Activated CD8-positive, alpha-beta memory T cell treated with anti-CD3 and anti-CD28 coated beads for 1 hour (primary cell): ENCODE measurements at regions not wholly inside any gene's neighbourhood (a gene's known extent, or its start where the extent isn't known, plus 50 kb on each side); places are given as distances from the start of the nearest gene placed in this dataset.

Source experiments
- DNase-seq, 2 donors: peaks; one replicate each; pipeline ENCODE4 v3.0.0-alpha.2; 2020; ENCODE audit warnings: low read depth in 1 of 2; ENCODE audit errors: extremely low read depth in 1 of 2

DNA sequence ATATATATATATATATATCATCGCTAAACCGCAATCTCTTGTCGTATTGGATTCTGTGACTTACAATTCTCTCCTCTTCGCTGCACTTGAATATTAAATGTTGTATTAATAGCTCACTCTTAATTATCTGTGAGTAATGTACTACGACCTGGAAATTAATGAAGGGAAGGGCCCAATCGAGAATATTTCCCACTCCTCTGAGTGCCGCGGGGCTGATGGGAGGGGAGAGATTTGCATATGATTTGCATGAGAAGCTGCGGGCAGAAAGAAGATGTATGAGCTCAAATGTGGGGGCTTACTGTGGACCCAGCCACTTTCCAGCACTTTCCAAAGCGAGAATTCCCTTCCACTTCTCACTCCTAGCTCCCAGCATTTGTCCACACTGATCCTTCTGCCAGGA, 141.2 kb downstream of the MN1 start:
- no peak for DNase-seq

DNA sequence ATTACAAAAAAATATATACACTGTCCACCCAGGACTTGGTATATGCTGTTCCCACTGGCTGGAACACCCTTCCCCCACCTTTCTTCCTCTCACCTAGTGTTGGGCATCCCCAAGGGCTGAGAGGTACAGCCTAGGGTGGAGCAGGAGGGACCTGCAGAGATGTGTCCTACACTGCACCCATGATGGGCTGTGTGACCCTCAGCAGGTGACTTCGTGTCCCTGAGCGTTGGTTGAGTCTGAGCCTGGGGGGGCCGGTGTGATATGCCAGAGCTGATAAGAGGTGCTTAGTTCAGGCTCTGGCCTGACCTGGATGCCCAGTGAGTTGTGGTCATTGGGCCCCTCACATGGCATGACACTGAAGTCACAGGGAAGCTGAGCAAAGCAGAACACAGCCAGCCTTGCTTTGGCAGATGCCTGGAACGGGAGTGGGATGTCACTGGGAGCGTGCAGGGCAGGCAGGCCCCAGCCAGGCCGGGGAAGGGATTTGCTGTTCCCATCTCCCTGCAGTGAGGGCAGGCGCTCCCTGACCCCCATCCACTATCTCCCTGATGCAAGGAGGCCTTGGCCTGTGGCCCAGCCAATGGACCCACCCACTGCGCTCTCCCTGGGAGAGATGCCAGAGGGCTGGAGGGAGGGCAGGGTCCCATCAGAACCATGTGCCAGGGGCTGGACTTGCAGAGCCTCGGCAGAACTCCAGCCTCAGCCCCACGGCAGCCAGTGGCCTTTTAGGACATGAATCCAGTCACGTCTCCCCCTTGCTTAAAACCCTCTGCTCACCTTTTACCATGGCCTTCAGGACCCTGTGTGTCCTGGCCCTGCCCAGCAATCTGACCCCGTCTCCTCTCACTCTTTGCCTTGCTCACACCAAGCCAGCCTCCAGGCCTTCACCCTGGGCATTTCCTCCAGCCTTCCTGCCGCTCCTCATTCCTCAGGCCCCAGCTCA, 138.9 kb downstream of the MN1 start:
- no peak for DNase-seq

DNA sequence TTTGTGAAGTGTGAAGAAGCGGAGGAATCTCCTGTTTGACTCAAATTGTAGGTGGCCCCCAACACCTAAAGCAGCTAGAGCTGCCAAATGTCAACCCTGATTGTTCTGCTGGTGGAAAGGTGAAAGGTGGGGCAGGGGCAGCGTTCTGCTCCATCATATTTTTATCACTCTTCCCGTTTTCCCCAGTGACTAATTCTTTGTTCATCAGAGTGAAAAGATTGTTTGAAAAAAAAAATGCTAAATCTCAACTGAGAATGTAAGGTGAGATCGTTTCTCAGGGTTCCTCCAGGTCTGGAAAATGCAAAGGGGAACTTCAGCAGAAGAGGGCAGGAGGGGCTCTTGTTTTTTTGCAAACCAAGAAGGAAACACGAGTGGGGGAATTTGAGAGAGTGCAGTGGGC, 137.7 kb downstream of the MN1 start:
- DNase-seq: no peak

DNA sequence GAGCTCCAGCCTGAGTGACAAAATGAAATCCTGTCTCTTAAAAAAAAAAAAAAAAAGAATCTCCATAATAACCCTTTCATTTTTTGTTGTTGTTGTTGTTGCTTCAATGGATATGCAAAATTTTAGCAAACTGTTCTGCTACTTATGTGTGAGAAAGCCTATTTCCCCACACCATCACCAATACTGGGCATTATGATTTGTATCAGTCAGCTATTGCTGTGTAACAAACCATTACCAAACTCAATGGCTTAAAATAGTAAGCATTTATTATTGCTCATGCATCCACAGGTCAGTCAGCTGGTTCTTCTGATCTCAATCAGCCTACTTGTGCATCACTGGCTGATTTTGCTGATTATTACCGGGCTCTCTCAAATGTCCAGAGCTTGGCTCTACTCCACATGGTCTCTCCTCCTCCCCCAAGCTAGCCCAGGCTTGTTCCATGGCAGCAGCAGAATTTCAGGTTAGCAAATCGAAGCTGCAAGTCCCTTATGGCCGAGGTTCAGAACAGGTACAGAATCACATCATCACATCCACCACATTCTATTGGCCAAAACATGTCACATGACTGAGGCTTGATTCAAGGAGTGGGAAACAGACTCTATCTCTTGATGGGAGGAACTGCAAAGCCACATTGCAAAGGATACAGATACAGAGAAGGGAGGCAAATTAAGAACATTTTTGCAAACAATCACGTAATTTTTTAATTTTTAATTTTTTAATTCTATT, 135.1 kb downstream of the MN1 start:
- DNase-seq: no peak

DNA sequence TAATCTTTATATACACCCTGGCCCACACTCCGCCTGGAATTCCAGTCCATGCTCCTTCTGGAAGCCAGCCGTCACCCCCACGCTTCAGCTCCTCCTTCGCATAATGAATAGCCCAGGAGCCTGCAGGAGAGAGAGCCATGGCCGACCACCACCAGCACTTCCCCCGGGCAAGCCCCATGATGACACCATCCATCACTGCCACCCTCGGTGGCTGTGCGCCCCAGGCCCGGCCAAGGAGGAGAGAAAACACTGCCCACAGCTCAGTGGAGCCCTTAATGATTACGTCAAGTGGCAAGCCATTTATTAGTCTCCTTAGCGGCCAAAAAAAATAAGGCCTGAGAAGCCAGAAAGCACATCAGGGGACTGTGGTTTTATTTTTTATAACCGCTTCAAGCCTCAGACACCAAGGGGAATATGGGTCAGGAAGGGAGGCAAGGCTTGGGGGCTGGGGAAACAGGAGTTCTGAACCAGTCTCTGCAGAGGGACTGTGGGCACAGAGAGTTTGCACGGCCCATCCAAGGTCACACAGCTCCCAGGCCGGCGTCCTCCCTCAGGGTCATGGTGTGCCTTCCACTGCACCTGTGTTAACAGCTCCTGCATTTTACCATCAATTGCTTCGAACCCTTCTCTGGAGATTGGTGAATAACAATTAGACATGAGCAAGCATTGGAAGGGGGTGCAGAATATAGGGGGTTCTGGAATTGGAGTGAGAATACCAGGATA, 134.3 kb downstream of the MN1 start:
- DNase-seq: no peak

DNA sequence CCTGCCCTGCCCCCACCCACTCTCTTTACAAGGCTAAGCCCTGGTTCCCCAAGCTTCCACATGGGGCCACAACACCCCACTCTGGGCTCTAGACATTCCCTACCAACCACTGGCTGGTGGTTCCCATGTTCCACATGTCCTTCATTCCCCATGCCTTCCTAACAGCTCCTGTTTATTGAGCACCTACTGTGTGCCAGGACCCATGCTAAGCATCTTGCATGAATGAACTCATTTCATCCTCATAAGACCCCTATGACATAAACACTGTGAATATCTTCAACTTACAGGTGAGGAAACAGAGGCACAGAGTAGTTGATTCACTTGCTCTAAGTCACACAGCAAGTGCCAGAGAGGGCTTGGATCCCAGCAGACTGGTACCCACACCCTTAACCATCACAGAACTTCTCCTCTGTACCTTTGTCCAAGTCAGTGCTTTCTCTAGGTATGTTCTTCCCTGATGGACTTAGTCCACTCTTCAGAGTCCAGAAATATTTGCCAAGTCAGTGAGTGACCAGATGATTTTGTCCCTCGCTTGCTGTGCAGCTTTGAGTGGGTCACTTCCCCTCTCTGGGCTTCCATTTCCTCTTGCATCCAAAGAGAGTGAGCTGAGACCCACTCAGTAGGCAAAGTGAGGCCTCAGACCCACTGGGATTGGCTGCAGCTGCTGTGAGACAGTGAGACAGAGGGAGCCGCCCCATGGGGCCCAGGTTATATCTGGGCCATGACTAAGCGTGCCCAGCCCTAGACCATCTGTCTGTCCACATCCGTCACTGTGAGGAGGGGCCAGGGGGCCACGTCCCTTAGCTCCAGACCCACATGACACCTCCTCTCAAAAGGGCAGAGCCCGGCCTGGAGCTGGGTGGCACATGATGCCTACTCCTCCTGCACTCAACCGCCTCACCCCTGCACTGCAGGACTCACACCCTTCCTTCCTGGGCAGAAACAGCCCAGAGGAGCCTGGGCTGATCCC, 132.4 kb downstream of the MN1 start:
- no peak for DNase-seq

DNA sequence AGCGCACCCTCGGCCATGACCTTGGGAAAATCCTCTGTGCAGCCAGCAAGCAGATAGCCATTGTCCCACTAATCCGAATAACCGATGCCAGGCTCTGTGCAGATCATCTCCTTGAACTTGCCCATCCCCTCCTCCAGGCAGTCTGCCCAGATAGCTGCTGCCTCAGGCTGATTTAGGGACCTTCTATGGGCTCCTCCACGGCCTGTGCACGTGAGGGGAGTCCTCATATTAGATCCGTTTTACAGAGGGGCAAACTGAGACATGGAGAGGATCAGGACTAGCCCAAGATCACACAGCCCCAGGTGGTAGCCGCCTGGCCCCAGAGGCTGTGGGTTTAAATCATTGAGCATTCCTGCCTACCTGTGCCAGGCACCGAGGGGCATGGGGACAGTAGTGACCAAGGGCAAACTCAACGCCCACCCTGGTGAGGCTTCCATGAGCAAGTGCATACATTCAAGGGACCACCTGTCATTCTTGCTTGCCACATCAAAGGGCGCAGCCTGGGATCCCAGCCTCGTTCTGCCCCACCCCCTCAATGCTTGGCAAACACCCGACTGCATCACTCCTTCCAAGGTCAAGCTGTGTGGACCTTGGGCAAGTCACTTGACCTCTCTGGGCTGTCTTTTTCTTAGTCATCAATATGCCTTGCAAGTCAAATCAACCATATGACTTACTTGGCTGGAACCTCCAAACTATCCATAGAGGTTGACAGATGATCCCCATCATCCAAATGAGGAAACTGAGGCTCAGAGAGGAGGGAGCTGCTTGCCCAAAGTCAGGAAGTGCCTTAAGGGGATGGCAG, 131.6 kb downstream of the MN1 start:
- DNase-seq: no peak

DNA sequence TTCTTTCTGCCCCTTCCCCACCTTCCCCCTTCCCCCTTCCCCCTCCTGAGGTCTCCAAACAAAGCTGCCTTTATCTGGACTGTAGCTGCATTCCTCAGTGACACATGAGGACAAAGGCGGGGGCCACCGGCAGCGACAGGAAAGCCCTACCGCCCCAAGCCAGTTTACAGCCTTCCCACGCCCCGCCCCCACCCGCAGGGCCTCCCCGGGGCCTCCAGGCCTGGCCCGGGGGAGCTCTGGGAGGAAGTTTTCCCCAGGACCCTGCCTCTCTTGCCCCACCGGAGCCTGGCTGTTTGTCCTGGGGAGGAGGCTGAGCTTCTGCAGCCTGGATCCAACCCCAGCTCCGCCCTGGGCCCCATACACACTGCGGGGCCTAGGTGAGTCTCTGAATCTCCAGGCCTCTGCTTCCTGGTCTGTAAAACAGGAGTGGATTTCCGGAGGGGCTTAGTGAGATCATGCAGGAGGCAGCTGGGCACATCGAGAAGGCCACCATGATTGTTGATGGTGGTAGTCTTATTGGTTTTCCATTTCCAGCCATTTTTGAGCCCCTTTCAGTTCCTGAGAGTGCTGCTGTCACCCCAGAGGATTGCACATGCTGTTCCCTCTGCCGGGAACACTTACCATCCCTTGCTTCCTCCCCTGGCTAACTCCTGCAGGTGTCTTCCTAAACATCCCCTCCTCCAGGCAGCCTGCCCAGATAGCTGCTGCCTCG, 130.7 kb downstream of the MN1 start:
- DNase-seq: no peak

DNA sequence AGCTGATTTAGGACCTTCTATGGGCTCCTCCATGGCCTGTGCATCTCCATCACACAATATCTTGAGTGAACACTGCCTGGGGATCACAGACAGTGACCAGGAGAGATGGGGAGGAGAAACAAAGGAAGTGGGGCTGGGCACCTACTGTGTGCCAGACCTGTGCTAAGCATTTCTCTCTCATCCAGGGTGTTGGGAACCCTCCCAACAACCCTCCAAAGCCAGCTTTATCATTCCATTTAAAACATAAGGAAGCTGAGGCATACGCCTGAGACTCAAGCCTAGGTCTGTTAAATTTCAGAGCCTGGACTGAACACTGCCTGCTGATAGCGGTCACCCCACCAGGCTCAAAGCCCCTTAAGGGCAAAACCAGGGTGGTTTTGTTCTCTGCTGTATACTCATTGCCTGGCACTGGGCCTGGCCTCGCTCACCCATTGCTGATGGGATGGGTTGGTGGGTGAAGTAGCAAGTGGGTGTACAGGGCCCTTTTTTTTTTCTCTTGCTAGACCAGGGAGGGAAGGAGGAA, 130.1 kb downstream of the MN1 start:
- DNase-seq: no peak

DNA sequence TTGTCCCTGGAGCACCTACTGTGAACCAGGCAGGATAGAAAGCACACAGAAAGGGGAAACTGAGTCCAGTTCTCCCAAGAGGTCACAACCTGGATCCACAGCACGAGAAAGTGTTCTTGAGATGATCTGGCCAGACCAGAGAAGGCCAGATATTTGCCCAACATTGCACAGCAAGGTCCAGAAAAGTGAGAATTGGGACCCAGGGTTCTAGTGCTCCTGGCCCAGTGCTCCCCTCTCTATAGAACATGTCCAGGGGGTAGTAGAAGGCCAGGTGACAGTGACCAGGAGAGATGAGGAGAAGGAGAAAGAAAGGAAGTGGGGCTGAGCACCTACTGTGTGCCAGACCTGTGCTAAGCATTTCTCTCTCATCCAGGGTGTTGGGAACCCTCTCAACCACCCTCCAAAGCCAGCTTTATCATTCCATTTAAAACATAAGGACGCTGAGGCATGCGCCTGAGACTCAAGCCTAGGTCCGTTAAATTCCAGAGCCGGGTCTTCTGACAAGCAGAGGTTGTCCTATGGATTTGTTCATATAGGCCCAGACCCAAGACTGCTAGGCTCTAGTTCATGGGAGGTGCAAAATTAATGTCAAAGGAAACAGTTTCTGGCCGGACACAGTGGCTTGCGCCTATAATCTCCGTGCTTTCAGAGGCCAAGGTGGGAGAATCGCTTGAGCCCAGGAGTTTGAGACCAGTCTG, 128.7 kb downstream of the MN1 start:
- no peak for DNase-seq

DNA sequence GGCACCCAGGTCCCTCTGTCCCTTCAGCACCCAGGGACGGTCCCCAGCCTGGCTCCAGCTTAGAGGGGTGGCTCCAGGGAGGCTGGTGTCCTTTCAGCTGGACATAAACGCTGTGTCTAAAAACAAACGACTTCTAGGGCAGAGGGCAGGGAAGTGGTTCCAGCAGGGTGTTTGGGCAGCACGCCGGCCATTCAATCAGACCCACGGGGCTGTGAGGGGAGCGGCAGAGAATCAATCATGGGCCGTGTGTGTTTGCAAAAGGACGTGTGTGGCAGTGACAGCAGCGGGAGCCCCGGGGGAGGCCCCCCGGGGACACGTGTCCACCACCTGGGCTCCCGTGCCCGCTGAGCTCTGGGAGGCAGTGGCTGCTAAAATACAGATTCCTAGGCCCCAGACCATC, 127.7 kb downstream of the MN1 start:
- DNase-seq: no peak

DNA sequence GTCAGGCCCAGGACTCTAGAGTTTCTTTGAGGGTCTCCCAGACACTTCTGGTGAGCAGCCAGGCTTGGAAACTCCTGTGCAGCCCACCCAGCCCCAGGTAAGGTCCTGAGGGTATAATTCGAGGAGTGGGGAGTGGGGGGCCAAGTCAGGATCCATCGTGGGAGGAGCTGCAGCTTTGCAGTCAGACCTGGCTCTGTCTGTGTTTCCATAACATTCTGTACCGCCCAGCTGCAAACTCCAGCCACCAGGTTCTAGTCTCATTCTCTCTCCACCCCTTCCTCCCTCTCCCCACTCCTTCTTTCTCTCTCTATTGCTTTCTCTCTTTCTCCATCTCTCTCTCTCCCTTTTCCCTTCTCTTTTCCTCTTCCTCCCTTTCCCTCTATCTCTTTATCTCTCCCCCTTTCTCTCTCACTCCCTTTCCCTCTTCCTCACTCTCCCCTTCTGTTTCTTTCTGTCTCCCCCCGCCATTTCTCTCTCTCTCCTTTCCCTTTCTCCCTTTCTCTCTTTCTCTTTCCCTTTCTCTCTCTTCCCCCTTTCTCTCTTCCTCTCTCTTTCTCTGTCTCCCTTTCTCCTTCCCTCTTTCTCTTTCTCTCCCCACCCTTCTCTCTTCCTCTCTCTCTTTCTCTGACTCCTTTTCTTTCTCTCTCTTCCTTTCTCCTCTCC, 127.2 kb downstream of the MN1 start:
- DNase-seq: no peak

DNA sequence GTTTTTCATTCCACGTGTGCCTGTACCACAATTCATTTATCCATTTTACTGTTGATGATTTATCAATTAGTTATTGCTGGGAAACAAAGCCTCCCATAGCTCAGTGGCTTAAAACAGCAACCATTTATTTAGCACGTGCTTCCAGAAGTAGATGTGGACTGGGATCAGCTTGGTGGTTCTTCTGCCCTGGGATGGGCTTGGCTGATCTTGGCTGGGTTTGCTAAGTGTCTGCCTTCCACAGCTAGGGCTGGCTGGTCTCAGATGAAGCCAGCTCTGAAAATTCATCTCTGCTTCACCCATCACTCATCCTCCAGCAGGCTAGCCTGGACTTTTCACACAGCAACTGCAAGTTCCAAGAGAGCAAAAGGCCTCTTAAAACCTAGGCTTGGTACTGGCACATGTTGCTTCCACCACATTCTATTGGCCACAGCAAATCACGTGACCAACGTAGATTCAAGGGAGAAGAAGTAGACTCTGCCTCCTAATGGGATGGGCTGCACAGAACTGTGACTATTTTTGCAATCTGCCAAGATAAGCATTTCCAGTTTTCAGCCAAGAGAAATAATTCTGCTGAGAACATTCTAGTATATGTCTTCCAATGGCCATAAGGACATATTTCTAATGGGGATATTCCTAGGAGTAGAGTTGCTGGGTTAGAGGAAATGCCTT, 124.9 kb downstream of the MN1 start:
- no peak for DNase-seq

DNA sequence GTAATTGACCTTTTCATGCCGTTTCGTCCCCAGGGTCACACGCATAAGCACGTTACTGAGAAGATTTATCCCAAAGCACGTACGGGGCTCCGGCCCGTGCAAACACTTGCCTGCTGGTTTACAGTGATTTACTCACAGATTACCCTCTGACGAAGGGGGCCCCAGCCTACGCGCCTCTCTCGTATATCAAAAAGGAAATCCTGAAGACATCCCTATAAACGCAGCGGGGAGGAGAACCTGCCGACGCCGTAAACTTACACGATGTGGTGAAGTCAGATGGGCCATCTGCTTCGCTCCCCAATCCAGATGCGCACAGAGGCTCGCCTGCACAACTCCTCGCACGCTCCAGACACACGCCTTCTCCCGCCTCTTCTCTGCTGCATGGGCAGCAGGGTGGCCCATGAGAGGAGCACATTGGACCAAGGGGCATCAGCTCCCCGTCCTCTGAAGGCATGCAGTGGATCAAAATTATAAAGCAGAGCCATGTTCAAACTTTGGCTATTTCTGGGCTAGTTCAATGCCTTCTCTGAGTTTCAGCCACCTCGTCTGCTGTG, 123.6 kb downstream of the MN1 start:
- DNase-seq: no peak

DNA sequence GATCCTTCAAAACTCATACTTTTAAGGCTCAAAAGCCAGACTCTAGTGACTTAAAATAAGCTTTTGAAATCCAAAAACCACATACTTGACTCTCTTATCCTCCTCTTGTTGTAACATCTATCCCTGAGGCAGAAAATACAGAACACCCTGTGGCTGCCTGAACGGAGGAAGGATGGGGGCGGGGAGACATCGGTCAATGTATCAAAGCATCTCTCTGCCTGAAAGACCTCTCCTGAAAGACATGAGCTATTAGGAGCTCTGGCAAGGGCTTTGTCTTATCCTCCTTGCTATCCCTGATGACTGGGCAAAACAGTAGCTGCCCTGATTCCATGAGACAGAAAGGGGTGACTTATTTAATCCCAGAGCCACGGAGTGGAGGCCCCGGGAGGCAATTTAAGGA, 122.4 kb downstream of the MN1 start:
- DNase-seq: no peak

DNA sequence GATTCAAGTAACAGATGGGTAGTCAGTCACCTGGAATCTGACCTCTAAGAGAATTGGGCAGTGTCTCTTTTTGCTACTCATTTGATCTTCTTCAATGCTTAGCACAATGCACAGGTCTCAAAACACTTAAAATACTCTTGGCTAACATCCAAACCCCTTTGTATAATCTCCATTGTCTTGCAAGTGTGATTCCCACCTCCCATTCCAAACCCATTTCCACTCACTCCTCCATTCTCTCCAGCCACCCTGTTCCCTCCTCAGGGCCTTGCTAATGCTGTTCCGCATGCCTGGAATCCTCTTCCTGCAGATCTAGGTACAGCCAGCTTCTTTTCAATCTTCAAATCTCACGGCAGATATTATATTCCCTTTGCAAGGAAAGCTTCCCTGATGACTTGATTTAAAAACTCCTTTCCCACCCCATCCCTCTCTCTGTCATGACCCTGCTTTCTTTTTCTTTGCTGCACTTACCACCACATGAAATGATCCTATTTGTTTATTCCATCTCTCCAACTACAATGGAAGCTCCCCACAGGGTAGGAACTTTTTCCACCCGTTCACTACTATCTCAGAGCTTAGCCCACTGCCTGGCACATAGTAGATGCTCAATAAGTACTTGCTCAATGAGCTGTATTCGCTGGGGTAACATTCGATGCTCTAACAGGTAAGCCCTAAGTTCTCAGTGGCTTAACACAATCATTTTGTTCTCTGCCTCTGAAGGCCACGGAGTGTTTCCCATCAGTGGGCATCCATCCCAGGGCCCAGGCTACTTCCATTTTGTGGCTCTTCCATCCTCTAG, 121.7 kb downstream of the MN1 start:
- no peak for DNase-seq
